ENCODE measurements at regions not wholly inside any gene's neighbourhood (a gene's known extent, or its start where the extent isn't known, plus 50 kb on each side); places are given as distances from the start of the nearest gene placed in this dataset.

DNA sequence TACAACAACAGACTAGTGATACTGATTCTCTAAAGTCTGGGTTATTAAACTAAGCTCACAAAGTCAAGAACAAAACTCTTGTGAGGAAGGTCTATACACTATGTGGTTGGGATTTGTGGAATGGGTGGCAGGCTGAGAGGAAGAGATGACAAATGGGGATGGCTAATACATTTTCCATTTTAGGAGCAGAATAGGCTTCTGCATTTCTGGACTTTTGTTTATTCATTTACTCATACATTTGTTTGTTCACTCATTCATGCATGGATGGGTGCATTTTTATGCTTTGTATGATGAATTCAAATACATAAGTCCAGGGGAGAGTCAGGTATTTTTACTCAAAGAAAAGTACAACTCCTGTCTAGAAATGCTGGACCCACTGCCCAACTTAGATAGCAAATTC, 637.4 kb upstream of the CDH2 start:
- DNase-seq (no peak), ATAC-seq (ENCODE audit: low read depth) (no peak)
- CTCF ChIA-PET: no interaction called here
- intact Hi-C loops (cut with micrococcal nuclease): no loop called here
- H3K4me3 Mint-ChIP-seq: no peak overlapping the region
- H3K4me1 Mint-ChIP-seq: no peaks in the 10 kb centered on the region
- peaks cover 4% of the 10 kb centered on the region for H3K9me3 Mint-ChIP-seq
- H3K27ac Mint-ChIP-seq: no peak overlapping the region
- TF ChIP-seq, protein P1, sequence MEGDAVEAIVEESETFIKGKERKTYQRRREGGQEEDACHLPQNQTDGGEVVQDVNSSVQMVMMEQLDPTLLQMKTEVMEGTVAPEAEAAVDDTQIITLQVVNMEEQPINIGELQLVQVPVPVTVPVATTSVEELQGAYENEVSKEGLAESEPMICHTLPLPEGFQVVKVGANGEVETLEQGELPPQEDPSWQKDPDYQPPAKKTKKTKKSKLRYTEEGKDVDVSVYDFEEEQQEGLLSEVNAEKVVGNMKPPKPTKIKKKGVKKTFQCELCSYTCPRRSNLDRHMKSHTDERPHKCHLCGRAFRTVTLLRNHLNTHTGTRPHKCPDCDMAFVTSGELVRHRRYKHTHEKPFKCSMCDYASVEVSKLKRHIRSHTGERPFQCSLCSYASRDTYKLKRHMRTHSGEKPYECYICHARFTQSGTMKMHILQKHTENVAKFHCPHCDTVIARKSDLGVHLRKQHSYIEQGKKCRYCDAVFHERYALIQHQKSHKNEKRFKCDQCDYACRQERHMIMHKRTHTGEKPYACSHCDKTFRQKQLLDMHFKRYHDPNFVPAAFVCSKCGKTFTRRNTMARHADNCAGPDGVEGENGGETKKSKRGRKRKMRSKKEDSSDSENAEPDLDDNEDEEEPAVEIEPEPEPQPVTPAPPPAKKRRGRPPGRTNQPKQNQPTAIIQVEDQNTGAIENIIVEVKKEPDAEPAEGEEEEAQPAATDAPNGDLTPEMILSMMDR (IDR thresholded peaks at IDR 0.05): no peak
- POLR2A ChIA-PET: no interaction called here
- no peaks in the 10 kb centered on the region for H3K36me3 Mint-ChIP-seq (ENCODE audit: low read depth)
- no peaks in the 10 kb centered on the region for H3K27me3 Mint-ChIP-seq

DNA sequence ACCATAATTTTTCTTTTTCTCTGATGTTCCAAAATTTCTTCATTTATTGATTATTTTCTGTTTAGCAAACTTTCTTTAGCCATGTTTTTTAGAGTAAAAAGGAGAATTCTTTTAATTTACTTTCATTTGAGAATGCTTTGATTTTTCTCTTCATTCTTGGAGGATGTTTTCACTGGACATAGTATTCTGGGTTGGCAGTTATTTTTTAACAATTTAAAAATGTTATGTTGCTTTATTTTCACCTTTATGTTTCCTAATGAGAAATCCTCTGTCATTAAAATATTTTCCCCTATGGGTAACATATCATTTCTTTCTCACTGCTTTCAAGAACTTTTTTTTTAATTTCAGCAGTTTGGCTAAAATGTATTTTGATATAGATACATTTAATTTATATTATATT, 631.4 kb upstream of the CDH2 start:
- CTCF ChIA-PET: no interaction called here
- no peaks in the 10 kb centered on the region for H3K36me3 Mint-ChIP-seq (ENCODE audit: low read depth)
- peaks cover 15% of the 10 kb centered on the region for H3K9me3 Mint-ChIP-seq
- intact Hi-C loops (cut with micrococcal nuclease): no loop called here
- H3K4me1 Mint-ChIP-seq: no peaks in the 10 kb centered on the region
- H3K27ac Mint-ChIP-seq: no peak overlapping the region
- no peak overlapping the region for H3K4me3 Mint-ChIP-seq
- ATAC-seq (ENCODE audit: low read depth) (no peak), DNase-seq (no peak)
- no peaks in the 10 kb centered on the region for H3K27me3 Mint-ChIP-seq
- POLR2A ChIA-PET: no interaction called here
- TF ChIP-seq, protein P1 (IDR thresholded peaks at IDR 0.05): no peak

DNA sequence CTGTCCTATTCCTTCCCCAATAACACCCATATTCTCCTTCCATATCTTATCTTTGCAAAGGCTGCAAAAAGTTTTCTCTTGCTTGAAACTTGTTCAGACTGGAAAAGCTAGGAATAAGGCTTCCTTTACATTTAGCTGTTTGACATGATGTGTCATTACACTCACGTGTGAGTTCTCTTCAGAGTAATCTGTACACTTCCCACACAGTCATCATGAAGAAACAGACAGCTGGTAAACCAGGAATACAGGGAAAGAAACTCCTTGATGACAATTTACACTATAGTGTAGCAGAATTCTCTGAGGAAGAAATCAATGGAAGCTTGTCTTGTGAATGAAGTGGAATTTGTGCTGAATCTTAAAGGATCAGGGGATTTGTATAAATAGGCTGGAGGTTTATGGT, 628.6 kb upstream of the CDH2 start:
- Mint-ChIP-seq H3K4me3 (no peak overlapping the region), H3K27ac (no peak overlapping the region), H3K36me3 (ENCODE audit: low read depth) (no peaks in the 10 kb centered on the region), H3K9me3 (peaks cover 12% of the 10 kb centered on the region), H3K27me3 (no peaks in the 10 kb centered on the region), H3K4me1 (no peaks in the 10 kb centered on the region)
- TF ChIP-seq, protein P1 (IDR thresholded peaks at IDR 0.05): no peak
- ChIA-PET POLR2A (no interaction called here), CTCF (no interaction called here)
- intact Hi-C loops (cut with micrococcal nuclease): no loop called here
- no peak for DNase-seq
- no peak for ATAC-seq (ENCODE audit: low read depth)

DNA sequence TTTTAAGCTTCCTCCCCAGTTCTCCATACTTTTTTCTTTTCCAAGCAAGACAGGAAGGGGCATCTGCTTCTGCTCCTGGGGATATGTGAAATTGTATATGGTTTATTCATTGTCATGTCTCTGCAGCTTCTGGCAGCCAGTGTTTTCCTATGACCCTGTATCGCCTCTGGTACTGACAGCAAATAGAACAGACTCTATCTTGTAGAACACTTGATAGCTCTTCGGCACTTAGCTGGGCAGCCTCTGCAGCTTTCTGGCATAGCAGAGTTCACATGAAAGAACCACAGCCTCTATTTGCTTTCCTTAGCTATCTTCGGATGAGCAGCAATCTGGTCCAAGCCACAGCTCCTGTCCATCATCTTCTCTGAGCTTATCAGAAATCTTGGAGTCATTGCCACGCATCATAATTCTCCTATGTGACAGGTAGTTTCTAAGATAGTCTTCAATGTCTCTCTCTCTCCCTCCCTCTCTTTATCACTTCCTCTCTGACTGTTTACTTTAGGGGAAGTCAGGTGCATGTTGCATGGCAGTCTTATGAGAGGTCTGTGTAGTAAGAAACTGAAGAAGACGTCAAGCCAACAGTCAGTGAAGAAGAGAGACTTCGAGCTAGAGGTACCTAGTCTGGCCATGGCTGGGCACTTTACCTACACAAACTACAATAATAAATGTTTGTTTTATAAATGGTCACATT, 627.7 kb upstream of the CDH2 start:
- POLR2A ChIA-PET: no interaction called here
- Mint-ChIP-seq H3K4me1 (no peaks in the 10 kb centered on the region), H3K9me3 (peaks cover 12% of the 10 kb centered on the region), H3K36me3 (ENCODE audit: low read depth) (no peaks in the 10 kb centered on the region), H3K27ac (no peak overlapping the region), H3K27me3 (no peaks in the 10 kb centered on the region), H3K4me3 (no peak overlapping the region)
- ATAC-seq (ENCODE audit: low read depth) (no peak), DNase-seq (no peak)
- intact Hi-C loops (cut with micrococcal nuclease): no loop called here
- CTCF ChIA-PET: no interaction called here
- TF ChIP-seq, protein P1 (IDR thresholded peaks at IDR 0.05): no peak

DNA sequence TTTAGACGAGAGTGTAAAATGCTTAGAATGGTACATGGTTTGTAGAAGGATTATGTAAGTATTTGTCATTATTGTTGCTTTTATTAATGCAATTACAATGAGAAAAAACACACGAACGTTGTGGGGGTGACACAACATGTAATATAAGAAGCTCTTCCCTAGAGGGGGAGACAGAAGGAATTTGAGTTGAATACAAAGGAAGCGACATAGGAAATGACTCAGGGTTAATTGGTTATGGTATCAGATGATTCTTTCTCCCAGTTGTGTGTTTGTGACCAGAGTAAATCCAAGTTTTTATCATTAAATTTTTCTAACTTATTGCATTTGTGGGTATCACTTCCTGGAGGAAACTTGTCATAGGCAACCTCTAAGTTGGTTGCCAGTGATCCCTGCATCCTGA, 625.6 kb upstream of the CDH2 start:
- no peak for ATAC-seq (ENCODE audit: low read depth)
- no peaks in the 10 kb centered on the region for H3K27me3 Mint-ChIP-seq
- POLR2A ChIA-PET: no interaction called here
- H3K9me3 Mint-ChIP-seq: peaks cover 5% of the 10 kb centered on the region
- no peak overlapping the region for H3K27ac Mint-ChIP-seq
- DNase-seq: no peak
- H3K4me1 Mint-ChIP-seq: no peaks in the 10 kb centered on the region
- CTCF ChIA-PET: no interaction called here
- TF ChIP-seq, protein P1 (IDR thresholded peaks at IDR 0.05): no peak
- no peaks in the 10 kb centered on the region for H3K36me3 Mint-ChIP-seq (ENCODE audit: low read depth)
- intact Hi-C loops (cut with micrococcal nuclease): no loop called here
- H3K4me3 Mint-ChIP-seq: no peak overlapping the region
